NCI-H1417 treated with DMSO at 0.1 percent for 48 hours (cell line): ENCODE measurements at regions not wholly inside any gene's neighbourhood (a gene's known extent, or its start where the extent isn't known, plus 50 kb on each side); places are given as distances from the start of the nearest gene placed in this dataset.

Experiments used
- DNase-seq: peaks from one replicate; lab custom pipeline; 2025; lab: John Stamatoyannopoulos, UW

DNA sequence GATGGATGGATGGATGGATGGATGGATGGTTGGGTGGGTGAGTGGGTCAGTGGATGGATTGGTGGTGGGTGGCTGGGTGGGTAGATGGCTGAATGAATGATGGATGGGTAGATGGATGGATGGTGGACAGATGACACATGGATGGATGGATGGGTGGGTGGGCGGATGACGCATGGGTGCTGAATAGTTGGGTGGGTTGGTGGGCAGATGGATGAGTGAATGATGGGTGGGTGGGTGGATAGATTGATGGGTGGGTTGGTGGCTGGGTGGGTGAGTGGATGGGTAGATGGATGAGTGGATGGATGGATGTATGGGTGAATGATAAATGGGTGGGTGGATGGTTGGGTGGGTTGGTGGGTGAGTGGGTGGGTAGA lies 69.9 kb upstream of the NKX1-1 start:
- no peak for DNase-seq

DNA sequence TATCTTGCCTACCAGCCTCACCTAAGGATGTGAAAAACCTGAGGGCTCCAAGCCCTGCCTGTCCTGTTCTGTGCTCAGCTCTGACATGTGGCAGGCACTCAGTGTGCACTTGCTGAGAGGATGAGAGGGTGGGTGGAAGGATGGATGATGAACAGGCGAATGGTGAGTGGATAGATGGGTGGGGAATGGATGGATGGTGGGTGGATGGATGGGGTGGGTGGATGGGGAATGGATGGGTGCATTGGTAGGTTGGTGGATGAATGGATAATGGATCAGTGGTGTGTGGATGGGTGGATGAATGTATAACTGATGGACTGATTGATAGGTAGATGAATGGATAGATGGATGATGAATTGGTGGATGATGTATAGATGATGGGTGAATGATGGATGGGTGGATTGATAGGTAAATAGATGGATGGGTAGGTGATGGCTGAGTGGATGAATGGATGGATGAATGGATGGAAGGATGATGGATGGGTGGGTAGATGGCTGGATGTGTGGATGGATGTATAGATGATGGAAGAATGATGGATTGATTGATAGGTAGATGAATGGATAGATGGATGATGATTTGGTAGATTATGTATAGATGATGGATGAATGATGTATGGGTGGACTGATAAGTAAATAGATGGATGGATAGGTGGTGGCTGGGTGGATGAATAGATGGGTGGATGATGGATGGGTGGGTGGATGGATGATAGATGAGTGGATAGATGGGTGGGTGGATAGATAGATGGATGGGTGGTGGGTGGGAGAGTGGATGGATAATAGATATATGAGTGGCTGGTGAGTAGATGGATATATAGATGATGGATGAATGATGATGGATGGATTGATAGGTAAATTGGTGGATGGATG lies 69.3 kb upstream of the NKX1-1 start:
- DNase-seq, result no peak

DNA sequence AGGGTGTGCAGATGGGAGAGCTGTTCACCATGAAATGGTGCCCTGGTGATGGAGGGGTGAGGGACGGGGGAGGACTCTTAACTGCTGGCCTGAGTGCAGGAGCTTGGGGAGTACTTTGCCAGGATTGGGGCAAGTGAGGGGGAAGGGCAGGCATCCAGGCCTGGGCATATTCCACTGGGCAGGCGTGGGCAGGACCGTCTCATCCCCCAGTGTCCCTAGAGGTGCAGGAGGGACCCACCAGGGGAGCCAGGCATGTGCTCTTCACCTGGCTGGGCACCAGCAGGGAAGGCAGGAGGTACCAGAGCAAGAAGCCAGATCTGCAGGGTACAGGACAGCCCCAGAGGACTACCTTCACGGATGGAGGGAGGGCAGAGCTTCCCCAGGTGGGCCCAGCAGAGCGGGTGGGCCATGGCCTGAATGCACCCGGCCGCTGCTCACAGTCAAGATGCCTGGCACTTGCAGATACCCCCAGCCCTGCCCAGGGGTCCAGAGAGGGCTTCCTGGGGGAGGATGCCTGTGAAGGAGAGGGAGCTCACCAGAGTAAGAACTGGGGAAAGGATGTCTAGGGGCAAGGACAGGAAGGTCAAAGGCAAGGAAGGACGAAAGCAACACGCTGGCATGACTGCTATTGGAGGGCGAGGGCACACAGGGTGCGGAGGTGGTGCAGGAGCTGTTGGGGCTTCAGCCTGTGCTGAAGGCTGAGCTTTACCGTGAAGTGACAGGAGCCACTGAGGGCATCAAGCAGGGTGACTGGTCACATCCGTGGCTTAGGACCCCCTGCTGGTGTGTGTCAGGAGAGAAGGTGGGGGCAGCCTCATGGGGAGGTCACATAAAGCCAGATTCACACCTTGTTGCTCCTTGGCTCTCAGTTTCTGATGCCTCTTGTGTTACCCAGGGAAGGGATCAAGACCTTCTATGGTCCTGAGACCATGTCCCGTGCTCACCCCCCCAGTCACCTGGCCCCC lies 68.2 kb upstream of the NKX1-1 start:
- DNase-seq, result no peak

DNA sequence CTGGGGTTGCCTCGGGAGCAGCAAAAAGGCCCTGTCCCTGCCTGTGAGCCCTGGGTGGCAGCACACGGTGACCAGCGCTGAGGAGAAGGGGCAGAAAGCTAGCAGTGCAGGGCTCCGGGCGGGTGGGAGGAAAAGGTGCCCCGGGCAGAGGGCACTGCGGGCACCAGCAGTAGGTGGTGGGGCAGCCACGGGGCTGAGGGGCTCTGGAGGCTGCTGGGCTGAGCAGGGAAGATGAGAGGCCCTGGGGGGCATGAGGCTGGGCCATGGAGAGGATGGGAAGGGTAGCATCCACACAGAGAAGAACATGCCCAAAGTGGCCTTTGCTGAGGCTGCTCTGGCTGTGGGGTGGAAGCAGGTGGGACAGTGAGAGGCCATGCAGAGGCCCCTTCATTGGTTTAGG lies 67.5 kb upstream of the NKX1-1 start:
- DNase-seq, result no peak

DNA sequence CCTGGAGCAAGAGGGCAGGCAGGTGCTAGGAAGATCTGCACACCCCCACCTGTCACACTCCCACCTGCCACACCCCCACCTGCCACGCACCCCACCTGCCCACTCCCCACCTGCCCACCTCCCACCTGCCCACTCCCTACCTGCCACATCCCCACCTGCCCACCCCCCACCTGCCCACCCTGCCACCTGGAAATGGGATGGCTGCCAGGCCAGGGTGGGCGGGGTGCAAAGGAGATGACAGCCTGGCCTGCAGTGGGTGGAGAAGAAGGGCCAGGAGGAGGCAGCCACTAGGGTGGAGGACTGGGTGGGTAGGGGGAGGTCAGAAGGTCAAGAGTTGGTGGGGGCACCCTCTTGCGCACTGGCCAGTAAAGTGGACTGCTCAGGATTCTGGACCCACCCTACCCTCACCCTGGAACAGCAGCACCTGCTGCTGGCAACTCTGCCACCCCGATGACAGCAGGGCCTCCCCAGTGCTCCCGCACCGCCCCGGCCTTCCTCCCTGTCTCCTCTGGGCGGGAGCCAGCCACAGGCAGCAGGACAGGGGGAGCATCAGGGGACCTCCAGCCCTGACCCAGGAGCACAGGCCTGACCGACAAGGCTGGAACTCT lies 66.8 kb upstream of the NKX1-1 start:
- DNase-seq, result no peak

DNA sequence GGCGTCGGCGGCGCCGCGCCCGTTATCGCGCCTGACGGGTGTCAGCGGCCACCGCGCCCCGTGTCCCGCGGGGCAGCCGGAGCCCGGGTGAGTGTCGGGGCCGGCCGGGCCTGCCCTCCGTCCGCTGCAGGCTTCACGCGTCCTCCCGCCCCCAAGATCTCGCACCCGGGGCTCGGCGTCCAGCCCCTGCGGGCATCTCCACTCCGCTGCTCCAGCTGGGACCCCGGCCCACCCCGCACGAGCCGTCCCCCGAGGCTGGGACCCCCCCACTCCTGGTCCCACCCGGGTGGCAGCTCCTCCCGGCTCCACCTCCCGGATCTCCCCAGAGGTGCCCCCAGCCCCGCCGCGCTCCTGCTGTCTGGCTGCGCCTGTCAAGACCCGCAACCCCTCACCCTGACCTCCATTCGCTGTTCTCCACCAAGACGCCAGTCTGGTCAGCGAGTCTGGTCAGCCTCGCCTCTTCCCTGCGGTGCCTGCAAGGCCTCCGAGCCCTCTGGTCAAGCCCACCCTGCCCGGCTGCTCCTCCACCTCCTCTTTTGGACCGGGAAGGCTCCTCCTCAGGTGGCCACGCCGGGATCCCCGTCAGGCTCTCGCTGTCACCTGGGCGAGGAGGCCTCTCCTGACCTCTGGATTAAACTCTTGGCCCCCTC lies 66.0 kb upstream of the NKX1-1 start:
- DNase-seq, result no peak

DNA sequence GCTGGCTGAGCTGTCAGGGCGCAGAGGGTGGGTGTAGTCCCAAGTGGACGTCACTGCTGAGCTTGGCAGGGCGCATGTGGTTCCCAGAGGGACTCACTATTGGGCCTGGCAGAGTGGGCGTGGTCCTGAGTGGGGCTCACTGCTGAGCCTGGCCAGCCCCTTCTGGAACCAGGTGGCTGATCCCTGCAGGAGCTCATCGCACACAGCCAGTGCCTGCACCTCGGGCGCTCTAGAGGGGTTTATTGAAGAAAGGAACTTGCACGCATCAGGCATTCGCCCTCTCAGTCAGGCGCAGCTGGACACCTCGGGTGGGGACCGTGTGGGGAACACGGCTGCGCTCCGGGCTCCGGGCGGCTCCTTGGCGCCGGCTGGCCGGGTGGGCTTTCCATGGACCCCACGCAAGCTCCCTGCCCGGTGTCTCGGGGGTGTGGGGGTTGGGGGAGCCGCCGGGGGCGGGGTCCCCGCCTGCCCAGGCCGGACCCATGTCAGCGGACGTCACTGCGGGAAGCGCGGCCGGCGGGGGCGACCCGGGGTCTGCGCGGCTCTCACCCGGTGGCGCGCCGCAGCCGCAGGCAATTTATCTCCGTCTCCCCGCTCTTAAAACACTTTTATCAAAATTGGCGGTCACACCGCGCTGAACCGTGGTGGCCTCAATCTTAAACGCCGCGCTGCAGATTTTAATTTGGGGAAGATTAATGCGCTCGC lies 65.4 kb upstream of the NKX1-1 start:
- no peak for DNase-seq

DNA sequence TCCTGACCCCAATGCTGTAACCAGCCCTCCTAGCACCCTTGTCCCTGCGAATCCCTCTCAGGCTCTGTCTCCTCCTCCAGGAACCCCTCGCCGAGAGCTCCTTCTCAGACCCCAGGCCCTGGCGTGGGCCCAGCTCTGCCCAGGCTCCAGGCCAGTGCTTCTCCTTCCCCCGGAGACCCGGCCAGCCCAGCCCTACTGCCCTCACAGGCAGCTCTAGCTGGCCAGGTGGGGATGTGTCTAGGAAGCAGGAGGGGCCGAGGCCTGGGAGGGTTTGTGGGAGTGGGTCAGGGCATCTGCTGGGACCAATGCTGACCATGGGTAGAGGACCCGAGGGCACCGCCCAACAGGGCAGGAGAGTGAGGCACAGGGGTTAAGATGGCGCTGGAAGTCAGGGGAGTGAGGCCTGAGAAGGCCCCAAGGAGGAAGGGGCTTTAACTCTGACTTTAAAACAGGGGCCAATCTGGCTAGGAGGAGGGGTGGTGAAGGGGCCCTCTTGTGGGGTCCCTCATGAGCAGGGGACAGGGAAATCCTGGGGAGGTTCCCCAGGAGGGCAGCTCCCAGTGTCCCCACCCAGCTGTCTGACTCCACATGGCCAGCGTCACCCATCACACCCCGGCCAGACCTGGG lies 64.7 kb upstream of the NKX1-1 start:
- DNase-seq, result no peak

DNA sequence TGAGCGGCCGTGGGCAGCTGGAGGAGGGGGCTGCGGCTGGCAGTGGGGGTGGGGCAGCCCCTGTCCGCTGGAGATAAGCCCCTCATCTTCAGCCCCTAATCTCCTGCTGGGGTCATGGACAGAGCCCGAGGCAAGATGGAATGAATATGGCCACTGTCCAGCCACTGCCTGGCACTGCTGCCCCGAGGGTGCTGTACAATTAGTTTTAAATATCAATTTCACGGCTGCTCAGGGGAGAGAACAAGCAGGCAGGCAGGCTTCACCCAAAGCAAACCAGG lies 64.1 kb upstream of the NKX1-1 start:
- no peak for DNase-seq

DNA sequence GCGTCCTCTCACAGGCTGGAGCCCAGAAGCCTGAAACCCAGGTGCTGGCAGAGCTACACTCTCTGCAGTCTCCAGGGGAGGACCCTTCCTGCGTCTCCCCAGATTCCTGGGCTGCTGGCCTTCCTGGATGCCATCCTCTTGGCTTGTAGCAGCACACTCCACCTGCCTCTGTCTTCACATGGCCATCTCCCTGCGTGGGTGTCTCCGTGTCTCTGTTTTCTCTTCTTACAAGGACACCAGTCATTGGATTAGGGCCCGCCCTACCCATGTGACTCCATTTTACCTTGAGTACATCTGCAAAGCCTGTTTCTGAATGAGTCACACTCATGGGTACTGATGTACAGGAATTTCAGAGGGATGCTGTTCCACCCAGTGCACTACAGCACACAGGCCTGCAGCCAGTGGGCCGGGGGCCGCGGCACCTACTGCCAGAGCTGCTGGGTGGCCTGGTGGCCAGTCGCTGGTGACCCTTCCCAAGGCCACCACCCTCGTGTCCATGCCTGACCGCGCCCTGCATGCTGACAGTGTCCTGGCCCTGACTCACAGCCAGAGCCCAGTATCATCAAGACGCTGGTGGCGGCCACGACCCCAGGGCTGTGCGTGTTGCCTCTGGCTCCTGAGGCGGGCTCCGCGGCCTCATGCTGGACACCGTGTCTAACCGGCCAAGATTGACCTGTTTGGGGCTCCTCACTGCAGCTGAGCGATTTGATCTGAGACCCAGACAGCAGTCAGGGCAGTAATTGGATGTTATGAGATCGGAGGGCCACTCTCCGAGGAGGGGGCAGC lies 63.6 kb upstream of the NKX1-1 start:
- DNase-seq, result no peak

DNA sequence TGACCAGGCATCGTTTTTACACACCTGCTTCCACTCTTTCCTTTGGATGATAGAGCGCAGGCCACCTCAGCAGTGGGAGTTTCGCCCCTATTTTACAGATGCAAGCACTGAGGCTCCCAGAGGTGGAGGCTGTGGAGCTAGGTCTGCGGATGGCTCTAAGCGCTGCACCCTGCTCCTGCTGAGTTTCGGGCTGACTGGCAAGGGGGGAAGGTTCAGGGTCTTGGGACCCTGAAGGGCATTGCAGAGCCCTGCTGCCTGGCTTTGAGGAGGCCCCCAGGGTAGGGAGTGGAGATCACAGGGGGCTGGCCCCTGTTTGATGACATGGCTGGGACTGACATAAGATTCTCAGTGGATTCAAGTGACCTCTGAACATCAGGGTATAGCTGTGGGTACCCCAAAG lies 62.8 kb upstream of the NKX1-1 start:
- no peak for DNase-seq

DNA sequence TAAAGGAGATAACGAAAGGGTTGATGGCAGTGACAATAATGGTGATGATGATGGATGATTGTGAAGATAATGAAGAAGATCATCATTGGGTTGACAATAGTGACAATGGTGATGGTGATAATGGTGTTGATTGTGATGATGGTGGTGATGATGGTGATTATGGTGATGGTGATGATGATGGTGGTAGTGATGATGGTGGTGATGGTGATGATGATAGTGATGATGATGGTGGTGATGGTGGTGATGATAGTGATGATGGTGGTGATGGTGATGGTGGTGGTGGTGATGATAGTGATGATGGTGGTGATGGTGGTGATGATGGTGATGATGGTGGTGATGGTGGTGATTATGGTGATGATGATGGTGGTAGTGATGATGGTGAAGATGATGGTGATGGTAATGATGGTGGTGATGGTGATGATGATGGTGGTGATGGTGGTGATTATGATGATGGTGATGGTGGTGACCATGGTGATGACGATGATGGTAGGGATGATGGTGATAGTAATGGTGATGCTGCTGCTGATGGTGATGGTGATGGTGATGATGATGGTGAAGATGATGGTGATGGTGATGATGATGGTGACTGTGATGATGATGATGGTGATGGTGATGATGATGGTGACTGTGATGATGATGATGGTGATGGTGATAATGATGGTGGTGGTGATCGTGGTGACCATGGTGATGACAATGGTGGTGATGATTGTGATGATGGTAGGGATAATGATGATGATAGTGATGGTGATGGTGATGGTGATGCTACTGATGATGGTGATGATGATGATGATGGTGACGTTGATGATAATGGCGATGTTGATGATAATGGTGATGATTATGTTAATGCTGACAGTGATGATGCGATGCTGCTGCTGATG lies 61.6 kb upstream of the NKX1-1 start:
- no peak for DNase-seq

DNA sequence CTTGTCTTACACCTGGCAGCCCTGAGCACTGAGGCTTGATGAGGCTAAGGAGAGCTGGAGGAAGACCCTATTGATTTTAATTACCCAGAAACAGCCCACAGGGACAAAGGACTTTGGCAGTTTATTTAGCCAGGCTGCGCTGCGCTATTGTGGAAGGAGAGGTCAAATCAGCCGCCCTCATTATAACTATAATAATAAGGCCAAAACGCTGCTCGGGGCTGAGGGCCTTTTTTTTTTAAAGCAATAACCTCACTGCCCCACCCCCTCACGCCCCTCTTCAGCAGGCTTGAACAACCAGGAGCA lies 60.6 kb upstream of the NKX1-1 start:
- DNase-seq, result no peak

DNA sequence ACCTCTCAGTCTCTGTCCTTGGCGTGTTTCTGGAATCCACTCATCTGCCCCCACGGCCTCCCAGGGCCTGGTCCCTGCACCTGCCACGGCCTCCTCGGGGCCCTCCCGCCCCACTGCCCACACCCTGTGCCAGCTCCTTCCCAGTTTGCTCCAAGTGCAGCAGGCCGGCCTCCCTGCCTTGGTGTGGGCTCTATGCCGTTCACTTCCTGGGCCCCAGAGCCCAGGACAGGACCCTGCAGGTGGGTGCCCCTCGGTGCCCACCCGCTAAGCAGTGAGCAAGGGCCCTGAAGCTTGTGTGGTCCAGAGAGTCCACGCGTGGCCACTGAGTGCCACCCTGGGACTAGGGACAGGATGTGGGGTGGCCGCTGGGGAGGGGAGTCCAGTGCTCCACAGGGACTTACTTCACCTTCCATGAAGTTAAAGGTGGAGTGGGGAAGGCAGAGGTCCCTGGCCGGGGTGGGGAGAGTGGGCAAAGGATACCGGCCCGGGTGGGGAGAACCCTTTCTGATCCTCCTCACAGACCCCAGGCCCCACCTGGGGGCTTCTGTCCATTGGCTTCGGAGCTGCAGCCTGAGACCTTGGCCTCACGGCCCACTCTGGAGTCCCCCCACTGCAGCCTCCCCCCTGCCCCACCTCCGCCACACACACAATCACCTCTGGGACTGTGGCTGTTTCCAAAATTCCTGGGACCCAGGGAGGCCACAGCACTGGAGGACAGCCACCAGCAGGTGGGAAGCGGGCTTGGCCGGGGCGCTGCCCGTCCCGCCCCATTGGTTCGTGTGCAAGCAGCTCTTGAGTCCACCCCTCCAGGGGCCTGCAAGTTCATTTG lies 60.0 kb upstream of the NKX1-1 start:
- no peak for DNase-seq

DNA sequence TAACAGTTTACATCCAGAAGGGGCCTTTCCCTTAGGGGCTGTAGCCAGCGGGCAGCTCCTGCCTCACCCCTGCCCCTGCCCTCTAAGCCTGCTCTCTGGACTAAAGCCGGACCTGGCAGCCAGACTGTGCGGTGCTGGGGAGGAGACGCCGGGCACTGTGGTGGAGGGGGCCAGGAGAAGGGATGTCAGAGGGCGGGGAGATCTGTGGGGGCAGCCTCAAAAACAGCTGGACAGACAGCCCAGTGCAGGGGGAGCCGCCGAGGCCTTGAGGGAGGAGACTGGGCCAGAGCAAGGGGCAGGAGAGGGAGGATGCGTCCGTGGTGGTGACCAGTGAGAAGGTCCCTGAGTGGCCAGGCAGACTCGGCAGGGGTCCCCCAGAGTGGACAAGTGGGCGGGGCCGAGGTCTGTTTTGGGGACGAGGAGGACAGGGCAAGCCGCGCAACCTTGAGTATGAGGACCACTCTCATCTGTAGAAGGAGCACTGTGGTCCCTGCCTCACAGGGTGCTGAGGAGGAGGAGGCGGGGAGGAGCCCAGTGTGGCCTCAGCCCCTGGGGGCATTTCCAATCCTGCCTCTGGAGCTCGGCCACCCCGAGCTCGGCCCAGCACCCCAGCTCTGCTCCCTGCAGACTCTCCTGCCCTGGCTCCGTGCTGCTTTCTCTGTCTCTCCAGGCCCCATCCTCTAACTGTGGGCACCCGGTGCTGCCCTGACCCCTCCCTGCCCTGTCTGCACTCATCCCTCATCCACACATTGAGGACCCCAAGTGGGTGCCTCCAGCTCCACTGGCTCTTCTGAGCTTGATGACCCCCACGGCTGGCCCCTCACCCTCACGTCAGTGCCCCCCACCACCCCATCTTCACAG lies 59.2 kb upstream of the NKX1-1 start:
- no peak for DNase-seq

DNA sequence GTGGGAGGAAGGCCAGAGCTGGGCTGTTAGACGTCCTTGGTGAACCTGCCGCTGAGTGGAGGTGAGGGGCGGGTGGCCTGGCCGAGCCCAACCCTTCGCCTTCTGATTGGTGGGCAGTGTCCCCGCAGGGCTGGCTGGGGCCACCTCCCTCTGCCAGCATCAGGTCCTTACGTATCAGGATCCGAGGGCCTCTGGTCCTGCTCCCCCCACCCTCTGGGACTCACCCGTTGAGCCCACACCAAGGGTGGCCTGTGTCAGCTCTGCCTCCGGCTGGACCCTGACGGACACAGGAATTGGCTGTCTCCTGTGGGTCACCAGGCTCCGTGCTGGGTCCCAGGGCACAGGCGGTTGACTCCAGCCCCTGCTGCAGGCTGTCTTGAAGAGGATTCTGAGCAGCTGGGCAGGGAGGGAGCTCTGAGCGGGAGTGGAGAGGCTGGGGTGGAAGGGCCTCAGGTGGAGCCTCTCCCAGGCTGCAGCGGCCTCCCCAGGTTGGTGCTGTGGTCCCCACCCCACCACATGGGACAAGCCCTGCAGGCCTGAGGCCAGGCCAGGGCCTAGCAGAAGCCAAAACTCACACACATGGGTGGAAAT lies 58.4 kb upstream of the NKX1-1 start:
- no peak for DNase-seq

DNA sequence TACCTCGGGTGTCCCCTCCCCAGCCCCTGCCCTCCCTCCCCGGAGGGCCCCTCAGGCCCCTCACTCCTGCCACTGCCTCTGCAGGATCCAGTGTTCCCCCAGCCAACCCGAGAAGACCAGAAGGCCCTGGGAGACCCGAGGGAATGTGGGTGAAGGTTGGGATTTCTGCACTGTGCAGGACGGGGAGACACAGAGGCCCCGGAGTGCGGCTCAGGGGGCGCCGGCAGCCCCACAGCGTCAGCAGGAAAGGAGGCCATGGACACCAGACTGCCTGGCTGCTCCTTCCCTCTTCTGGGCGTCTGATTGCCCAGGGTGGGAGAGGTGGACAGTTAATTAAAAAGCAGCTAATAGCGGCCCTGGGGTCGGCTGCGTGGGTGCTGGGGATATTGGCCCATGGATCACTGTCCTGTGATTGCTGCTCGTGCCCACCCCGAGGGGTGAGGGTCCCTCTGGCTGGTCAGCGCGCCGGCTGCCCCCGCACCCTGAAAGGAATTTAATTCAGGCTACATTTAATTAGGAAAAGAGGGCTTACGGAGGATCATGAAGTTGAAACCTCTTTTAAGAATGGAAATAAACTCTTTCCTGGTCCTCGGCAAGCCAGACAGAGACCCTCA lies 57.8 kb upstream of the NKX1-1 start:
- no peak for DNase-seq
